Hematopoietic multipotent progenitor cell (in vitro differentiated cells): ENCODE measurements at regions not wholly inside any gene's neighbourhood (a gene's known extent, or its start where the extent isn't known, plus 50 kb on each side); places are given as distances from the start of the nearest gene placed in this dataset.

ENCODE experiments used
- DNase-seq, 3 donors: peaks; one replicate each; pipeline ENCODE4 v3.0.0-alpha.2; 2011 to 2015; ENCODE audit warnings: low read depth in 2 of 3, low spot score in 2 of 3

GRCh38 chr7:12741951-12742575 is 54.6 kb downstream of the ARL4A start:
- peak in 1 of 3 donors; percentile 14 for DNase-seq

GRCh38 chr7:12746211-12746610 is 58.8 kb downstream of the ARL4A start:
- DNase-seq: no peak

GRCh38 chr7:12747687-12748306 is 60.4 kb downstream of the ARL4A start:
- DNase-seq: no peak

- no peak for DNase-seq
Measured at GRCh38 chr7:12749069-12749468, 61.6 kb downstream of the ARL4A start.

- no peak for DNase-seq
Measured at GRCh38 chr7:12749746-12750145, 62.3 kb downstream of the ARL4A start.

- DNase-seq: no peak
Measured at GRCh38 chr7:12751764-12752163, 64.3 kb downstream of the ARL4A start.

GRCh38 chr7:12754179-12754578 is 66.7 kb downstream of the ARL4A start:
- DNase-seq: no peak

GRCh38 chr7:12756821-12757220 is 69.4 kb downstream of the ARL4A start:
- DNase-seq: no peak

GRCh38 chr7:12757443-12757842 is 70.0 kb downstream of the ARL4A start:
- DNase-seq: no peak

- DNase-seq: no peak
Measured at GRCh38 chr7:12759151-12759550, 71.7 kb downstream of the ARL4A start.

GRCh38 chr7:12761111-12761510 is 73.7 kb downstream of the ARL4A start:
- no peak for DNase-seq

- no peak for DNase-seq
Measured at GRCh38 chr7:12761691-12762090, 74.3 kb downstream of the ARL4A start.

- no peak for DNase-seq
Measured at GRCh38 chr7:12764458-12764891, 77.0 kb downstream of the ARL4A start.

GRCh38 chr7:12765431-12766100 is 78.1 kb downstream of the ARL4A start:
- no peak for DNase-seq

GRCh38 chr7:12766416-12766815 is 79.0 kb downstream of the ARL4A start:
- DNase-seq: no peak

- no peak for DNase-seq
Measured at GRCh38 chr7:12768948-12769347, 81.5 kb downstream of the ARL4A start.

- no peak for DNase-seq
Measured at GRCh38 chr7:12769444-12769843, 82.0 kb downstream of the ARL4A start.

GRCh38 chr7:12770227-12770975 is 83.0 kb downstream of the ARL4A start:
- no peak for DNase-seq

- DNase-seq: peak in 2 of 3 donors; percentile 3 to 53
Measured at GRCh38 chr7:12771378-12771877, 84.0 kb downstream of the ARL4A start.

GRCh38 chr7:12772768-12773167 is 85.3 kb downstream of the ARL4A start:
- DNase-seq: no peak

- DNase-seq: no peak
Measured at GRCh38 chr7:12777257-12777656, 89.8 kb downstream of the ARL4A start.
